ENCODE measurements at regions not wholly inside any gene's neighbourhood (a gene's known extent, or its start where the extent isn't known, plus 50 kb on each side); places are given as distances from the start of the nearest gene placed in this dataset.

- no peak overlapping the region for H3K4me2 ChIP-seq (ENCODE audit: low read length)
Observed at GRCh38 chr2:157152362-157152761, 105.1 kb upstream of the GALNT5 start.

DNA sequence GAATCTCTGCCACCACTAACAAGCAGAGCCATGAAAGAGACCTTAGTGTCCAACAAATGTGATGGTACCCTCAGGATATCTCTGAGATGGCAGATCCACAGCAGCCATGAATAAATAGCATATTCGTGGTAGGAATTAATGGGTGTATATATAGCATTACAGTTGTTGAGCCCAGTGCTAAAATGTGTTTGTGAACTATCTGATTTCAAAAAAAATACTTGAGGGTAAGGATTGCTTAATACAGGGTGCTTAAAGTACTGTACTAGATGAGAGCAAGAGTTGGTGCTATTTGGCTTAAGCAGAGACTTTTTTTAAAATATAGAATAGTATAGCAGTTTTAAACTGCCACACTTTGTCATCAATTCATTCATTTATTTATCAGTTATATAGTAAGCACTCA is 101.5 kb upstream of the GALNT5 start:
- H3K27ac ChIP-seq (ENCODE audit: low read length), result no peak overlapping the region
- no peaks in the 10 kb centered on the region for H3K9me2 ChIP-seq (ENCODE audit: insufficient read depth, low read length)
- no peak overlapping the region for H3K4me3 ChIP-seq (ENCODE audit: low read length)
- H3F3A ChIP-seq (ENCODE audit: insufficient read depth, low read length, poor library complexity, severe bottlenecking), result no peaks in the 10 kb centered on the region
- no peak overlapping the region for H3K4me2 ChIP-seq (ENCODE audit: low read length)
- TF ChIP-seq EP300 (conservative IDR thresholded peaks at IDR 0.05; ENCODE audit: poor library complexity, severe bottlenecking) (no peak), EZH2 (IDR thresholded peaks at IDR 0.05; ENCODE audit: borderline replicate concordance, insufficient read depth, low read length, poor library complexity, severe bottlenecking) (no peak), POLR2AphosphoS5 (IDR thresholded peaks at IDR 0.05) (no peak), RAD21 (conservative IDR thresholded peaks at IDR 0.05) (no peak), MXI1 (conservative IDR thresholded peaks at IDR 0.05; ENCODE audit: poor library complexity, severe bottlenecking) (no peak), TAF1 (IDR thresholded peaks at IDR 0.05; ENCODE audit: low read depth) (no peak), SMC3 (conservative IDR thresholded peaks at IDR 0.05; ENCODE audit: poor library complexity) (no peak)
- TF ChIP-seq, protein P1, sequence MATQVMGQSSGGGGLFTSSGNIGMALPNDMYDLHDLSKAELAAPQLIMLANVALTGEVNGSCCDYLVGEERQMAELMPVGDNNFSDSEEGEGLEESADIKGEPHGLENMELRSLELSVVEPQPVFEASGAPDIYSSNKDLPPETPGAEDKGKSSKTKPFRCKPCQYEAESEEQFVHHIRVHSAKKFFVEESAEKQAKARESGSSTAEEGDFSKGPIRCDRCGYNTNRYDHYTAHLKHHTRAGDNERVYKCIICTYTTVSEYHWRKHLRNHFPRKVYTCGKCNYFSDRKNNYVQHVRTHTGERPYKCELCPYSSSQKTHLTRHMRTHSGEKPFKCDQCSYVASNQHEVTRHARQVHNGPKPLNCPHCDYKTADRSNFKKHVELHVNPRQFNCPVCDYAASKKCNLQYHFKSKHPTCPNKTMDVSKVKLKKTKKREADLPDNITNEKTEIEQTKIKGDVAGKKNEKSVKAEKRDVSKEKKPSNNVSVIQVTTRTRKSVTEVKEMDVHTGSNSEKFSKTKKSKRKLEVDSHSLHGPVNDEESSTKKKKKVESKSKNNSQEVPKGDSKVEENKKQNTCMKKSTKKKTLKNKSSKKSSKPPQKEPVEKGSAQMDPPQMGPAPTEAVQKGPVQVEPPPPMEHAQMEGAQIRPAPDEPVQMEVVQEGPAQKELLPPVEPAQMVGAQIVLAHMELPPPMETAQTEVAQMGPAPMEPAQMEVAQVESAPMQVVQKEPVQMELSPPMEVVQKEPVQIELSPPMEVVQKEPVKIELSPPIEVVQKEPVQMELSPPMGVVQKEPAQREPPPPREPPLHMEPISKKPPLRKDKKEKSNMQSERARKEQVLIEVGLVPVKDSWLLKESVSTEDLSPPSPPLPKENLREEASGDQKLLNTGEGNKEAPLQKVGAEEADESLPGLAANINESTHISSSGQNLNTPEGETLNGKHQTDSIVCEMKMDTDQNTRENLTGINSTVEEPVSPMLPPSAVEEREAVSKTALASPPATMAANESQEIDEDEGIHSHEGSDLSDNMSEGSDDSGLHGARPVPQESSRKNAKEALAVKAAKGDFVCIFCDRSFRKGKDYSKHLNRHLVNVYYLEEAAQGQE (IDR thresholded peaks at IDR 0.05; ENCODE audit: borderline replicate concordance), result no peak
- TF ChIP-seq, protein P2, sequence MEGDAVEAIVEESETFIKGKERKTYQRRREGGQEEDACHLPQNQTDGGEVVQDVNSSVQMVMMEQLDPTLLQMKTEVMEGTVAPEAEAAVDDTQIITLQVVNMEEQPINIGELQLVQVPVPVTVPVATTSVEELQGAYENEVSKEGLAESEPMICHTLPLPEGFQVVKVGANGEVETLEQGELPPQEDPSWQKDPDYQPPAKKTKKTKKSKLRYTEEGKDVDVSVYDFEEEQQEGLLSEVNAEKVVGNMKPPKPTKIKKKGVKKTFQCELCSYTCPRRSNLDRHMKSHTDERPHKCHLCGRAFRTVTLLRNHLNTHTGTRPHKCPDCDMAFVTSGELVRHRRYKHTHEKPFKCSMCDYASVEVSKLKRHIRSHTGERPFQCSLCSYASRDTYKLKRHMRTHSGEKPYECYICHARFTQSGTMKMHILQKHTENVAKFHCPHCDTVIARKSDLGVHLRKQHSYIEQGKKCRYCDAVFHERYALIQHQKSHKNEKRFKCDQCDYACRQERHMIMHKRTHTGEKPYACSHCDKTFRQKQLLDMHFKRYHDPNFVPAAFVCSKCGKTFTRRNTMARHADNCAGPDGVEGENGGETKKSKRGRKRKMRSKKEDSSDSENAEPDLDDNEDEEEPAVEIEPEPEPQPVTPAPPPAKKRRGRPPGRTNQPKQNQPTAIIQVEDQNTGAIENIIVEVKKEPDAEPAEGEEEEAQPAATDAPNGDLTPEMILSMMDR (IDR thresholded peaks at IDR 0.05; ENCODE audit: poor library complexity, severe bottlenecking), result no peak
- no peaks in the 10 kb centered on the region for H3K36me3 ChIP-seq (ENCODE audit: insufficient read depth, low read length)
- H4K20me1 ChIP-seq (ENCODE audit: insufficient read depth), result no peaks in the 10 kb centered on the region
- H3K27me3 ChIP-seq (ENCODE audit: insufficient read depth, low read depth, low read length), result no peaks in the 10 kb centered on the region
- no peaks in the 10 kb centered on the region for H3K9me3 ChIP-seq (ENCODE audit: low read length)
- no peaks in the 10 kb centered on the region for H3K79me2 ChIP-seq (replicated peaks; ENCODE audit: insufficient read depth, low read length)
- no peak overlapping the region for H3K9ac ChIP-seq (ENCODE audit: low read length)
- no peak overlapping the region for H2AFZ ChIP-seq (ENCODE audit: low read depth, low read length)

More at GRCh38 chr2:157152362-157152761, 105.1 kb upstream of the GALNT5 start:
- Histone ChIP-seq H3K4me3 (ENCODE audit: low read length) (no peak overlapping the region), H4K20me1 (ENCODE audit: insufficient read depth) (no peaks in the 10 kb centered on the region), H2AFZ (ENCODE audit: low read depth, low read length) (no peak overlapping the region), H3F3A (ENCODE audit: insufficient read depth, low read length, poor library complexity, severe bottlenecking) (no peaks in the 10 kb centered on the region), H3K9ac (ENCODE audit: low read length) (no peak overlapping the region), H3K79me2 (replicated peaks; ENCODE audit: insufficient read depth, low read length) (no peaks in the 10 kb centered on the region), H3K9me3 (ENCODE audit: low read length) (no peaks in the 10 kb centered on the region), H3K9me2 (ENCODE audit: insufficient read depth, low read length) (no peaks in the 10 kb centered on the region), H3K36me3 (ENCODE audit: insufficient read depth, low read length) (no peaks in the 10 kb centered on the region), H3K27ac (ENCODE audit: low read length) (no peak overlapping the region), H3K27me3 (ENCODE audit: insufficient read depth, low read depth, low read length) (no peaks in the 10 kb centered on the region)
- no peak for TF ChIP-seq TAF1 (IDR thresholded peaks at IDR 0.05; ENCODE audit: low read depth)
- TF ChIP-seq, protein P2 (IDR thresholded peaks at IDR 0.05; ENCODE audit: poor library complexity, severe bottlenecking), result no peak
- TF ChIP-seq EZH2 (IDR thresholded peaks at IDR 0.05; ENCODE audit: borderline replicate concordance, insufficient read depth, low read length, poor library complexity, severe bottlenecking), result no peak
- TF ChIP-seq SMC3 (conservative IDR thresholded peaks at IDR 0.05; ENCODE audit: poor library complexity), result no peak
- no peak for TF ChIP-seq RAD21 (conservative IDR thresholded peaks at IDR 0.05)
- TF ChIP-seq, protein P1 (IDR thresholded peaks at IDR 0.05; ENCODE audit: borderline replicate concordance), result no peak
